H9 (cell line): ENCODE measurements at regions not wholly inside any gene's neighbourhood (a gene's known extent, or its start where the extent isn't known, plus 50 kb on each side); places are given as distances from the start of the nearest gene placed in this dataset.

Source experiments
- DNase-seq: peaks from one replicate; pipeline ENCODE4 v3.0.0-alpha.2; 2017
- H2AFZ ChIP-seq: one replicate; pipeline ENCODE4 v1.6.1; 2013; ENCODE audit warnings: mild to moderate bottlenecking, low read length, control low read depth, moderate library complexity
- H2AK5ac ChIP-seq: 2 replicates; pipeline ENCODE4 v1.6.1; 2013; ENCODE audit warnings: low read length, control low read depth, mixed read lengths; ENCODE audit not compliant: insufficient read length
- H2BK120ac ChIP-seq: one replicate; pipeline ENCODE4 v1.6.1; 2013; ENCODE audit warnings: low read depth, mild to moderate bottlenecking, low read length, control low read depth, inconsistent platforms; ENCODE audit not compliant: poor library complexity, severe bottlenecking
- H2BK12ac ChIP-seq: 2 replicates; pipeline ENCODE4 v1.6.1; 2013; ENCODE audit warnings: low read length, control low read depth, mixed read lengths, low read depth; ENCODE audit not compliant: insufficient read length
- H2BK15ac ChIP-seq: 2 replicates; pipeline ENCODE4 v1.6.1; 2013; ENCODE audit warnings: low read depth, low read length, control low read depth
- H2BK20ac ChIP-seq: one replicate; pipeline ENCODE4 v1.6.1; 2013; ENCODE audit warnings: low read depth, mild to moderate bottlenecking, low read length, control low read depth, inconsistent platforms; ENCODE audit not compliant: poor library complexity, severe bottlenecking
- H2BK5ac ChIP-seq: 2 replicates; pipeline ENCODE4 v1.6.1; 2013; ENCODE audit warnings: low read length, control low read depth, mixed read lengths; ENCODE audit not compliant: insufficient read length
- H3K14ac ChIP-seq: 2 replicates; pipeline ENCODE4 v1.6.1; 2013; ENCODE audit warnings: low read length, control low read depth; ENCODE audit not compliant: insufficient read depth
- H3K18ac ChIP-seq: 2 replicates; pipeline ENCODE4 v1.6.1; 2013; ENCODE audit warnings: low read depth, mild to moderate bottlenecking, mixed read lengths, low read length, control low read depth; ENCODE audit not compliant: insufficient read length
- H3K23ac ChIP-seq: 2 replicates; pipeline ENCODE4 v1.6.1; 2013; ENCODE audit warnings: low read length, control low read depth, mixed read lengths, low read depth; ENCODE audit not compliant: insufficient read length
- H3K23me2 ChIP-seq: 2 replicates; pipeline ENCODE4 v1.6.1; 2013; ENCODE audit warnings: low read depth, mild to moderate bottlenecking, mixed read lengths, low read length, control low read depth; ENCODE audit not compliant: insufficient read length, poor library complexity, severe bottlenecking
- H3K27ac ChIP-seq: 2 replicates; pipeline ENCODE4 v1.5.1; 2013; ENCODE audit warnings: low read length, control low read depth, mixed read lengths, low read depth; ENCODE audit not compliant: insufficient read length
- H3K27me3 ChIP-seq: 2 replicates; pipeline ENCODE4 v1.6.1; 2013; ENCODE audit warnings: low read length, control low read depth, inconsistent platforms; ENCODE audit not compliant: insufficient read depth
- H3K4ac ChIP-seq: 2 replicates; pipeline ENCODE4 v1.6.1; 2013; ENCODE audit warnings: low read depth, mild to moderate bottlenecking, control low read depth, inconsistent platforms, low read length, moderate library complexity
- H3K4me1 ChIP-seq: 2 replicates; pipeline ENCODE4 v1.6.1; 2013; ENCODE audit warnings: low read length, control low read depth, inconsistent platforms; ENCODE audit not compliant: insufficient read depth
- H3K4me2 ChIP-seq: 2 replicates; pipeline ENCODE4 v1.6.1; 2013; ENCODE audit warnings: low read length, control low read depth, mixed read lengths; ENCODE audit not compliant: insufficient read length, insufficient read depth
- H3K56ac ChIP-seq: 2 replicates; pipeline ENCODE4 v1.6.1; 2013; ENCODE audit warnings: low read depth, mild to moderate bottlenecking, mixed read lengths, low read length, control low read depth; ENCODE audit not compliant: insufficient read length
- H3K79me1 ChIP-seq: 2 replicates; pipeline ENCODE4 v1.6.1; 2013; ENCODE audit warnings: low read depth, mild to moderate bottlenecking, moderate library complexity, low read length, control low read depth, inconsistent platforms; ENCODE audit not compliant: insufficient read depth, poor library complexity, severe bottlenecking
- H3K79me2 ChIP-seq: 2 replicates; pipeline ENCODE4 v1.6.1; 2013; ENCODE audit warnings: low read length, control low read depth, inconsistent platforms; ENCODE audit not compliant: insufficient read depth
- H3K9ac ChIP-seq: 2 replicates; pipeline ENCODE4 v1.6.1; 2013; ENCODE audit warnings: low read length, control low read depth, mixed read lengths; ENCODE audit not compliant: insufficient read length; ENCODE audit errors: extremely low read depth
- H3K9me3 ChIP-seq: one replicate; pipeline ENCODE4 v1.6.1; 2013; ENCODE audit warnings: low read depth, low read length, inconsistent platforms; ENCODE audit not compliant: control insufficient read depth
- H3T11ph ChIP-seq: one replicate; pipeline ENCODE4 v1.6.1; 2013; ENCODE audit warnings: mild to moderate bottlenecking, low read length, control low read depth, inconsistent platforms
- H4K20me1 ChIP-seq: one replicate; pipeline ENCODE4 v1.6.1; 2013; ENCODE audit not compliant: control insufficient read depth, insufficient read length, insufficient read depth
- H4K5ac ChIP-seq: 2 replicates; pipeline ENCODE4 v1.6.1; 2013; ENCODE audit warnings: low read depth, mild to moderate bottlenecking, mixed read lengths, low read length, control low read depth; ENCODE audit not compliant: insufficient read length
- H4K8ac ChIP-seq: replicated peaks from 2 replicates; pipeline ENCODE4 v1.6.1; 2013; ENCODE audit warnings: low read length, control low read depth, mixed read lengths, low read depth; ENCODE audit not compliant: insufficient read length
- H4K91ac ChIP-seq: 2 replicates; pipeline ENCODE4 v1.6.1; 2013; ENCODE audit warnings: low read depth, mild to moderate bottlenecking, moderate library complexity, mixed read lengths, low read length, control low read depth; ENCODE audit not compliant: insufficient read length
- H3K27ac Mint-ChIP-seq, 3 experiments: 2 replicates in 2 of 3; 3 replicates in 1 of 3; pipeline ENCODE4 v1.8.0; 2020 to 2021; ENCODE audit warnings: mixed read lengths in 3 of 3, mild to moderate bottlenecking in 1 of 3, moderate library complexity in 1 of 3
- H3K27me3 Mint-ChIP-seq: 2 replicates; pipeline ENCODE4 v1.8.0; 2021; ENCODE audit warnings: low read depth, mild to moderate bottlenecking, moderate library complexity, mixed read lengths
- H3K36me3 Mint-ChIP-seq, 3 experiments: 2 replicates in 2 of 3; 3 replicates in 1 of 3; pipeline ENCODE4 v1.8.0; 2020 to 2021; ENCODE audit warnings: low read depth in 3 of 3, mixed read lengths in 3 of 3; ENCODE audit not compliant: insufficient read depth in 1 of 3
- H3K4me1 Mint-ChIP-seq, 2 experiments: 2 replicates each; pipeline ENCODE4 v1.8.0; 2020; ENCODE audit warnings: mixed read lengths in 2 of 2
- H3K4me3 Mint-ChIP-seq, 2 experiments: 2 replicates in 1 of 2; 3 replicates in 1 of 2; pipeline ENCODE4 v1.8.0; 2020 to 2021; ENCODE audit warnings: mild to moderate bottlenecking in 2 of 2, mixed read lengths in 2 of 2, moderate library complexity in 1 of 2
- H3K9me3 Mint-ChIP-seq, 2 experiments: 2 replicates in 1 of 2; 3 replicates in 1 of 2; pipeline ENCODE4 v1.8.0; 2020; ENCODE audit warnings: mild to moderate bottlenecking in 2 of 2, mixed read lengths in 2 of 2, moderate library complexity in 1 of 2
- WGBS: extraction: QIAGEN DNeasy Blood & Tissue Kit; methylation state at CpG from one replicate; pipeline ENCODE4 v1.1.7; 2013; ENCODE audit warnings: missing lambda C conversion rate, low lambda C conversion rate, mixed read lengths; ENCODE audit not compliant: insufficient read length; ENCODE audit errors: extremely low coverage; 5-methylcytosine and 5-hydroxymethylcytosine counted together
- TF ChIP-seq, protein P1 (sequence below): fragments of 200-600 bp; sonication (generic); conservative IDR thresholded peaks from 3 replicates; pipeline ENCODE4 v1.8.0; 2021; ENCODE audit warnings: antibody characterized with exemption, mild to moderate bottlenecking

GRCh38 chr9:134234687-134235359, 70.5 kb upstream of the RNU6ATAC start:
- no peak overlapping the region for H2BK120ac ChIP-seq
- H4K8ac ChIP-seq: no peak overlapping the region
- no peak overlapping the region for H3K18ac ChIP-seq
- H3K9me3 Mint-ChIP-seq: no peaks in the 10 kb centered on the region
- no peak overlapping the region for H3T11ph ChIP-seq
- H3K14ac ChIP-seq: no peak overlapping the region
- H3K9ac ChIP-seq: no peak overlapping the region
- DNase-seq: no peak
- H3K4me3 Mint-ChIP-seq: no peak overlapping the region
- H3K27me3 Mint-ChIP-seq: no peaks in the 10 kb centered on the region
- no peaks in the 10 kb centered on the region for H3K27me3 ChIP-seq
- H2AK5ac ChIP-seq: no peak overlapping the region
- no peak overlapping the region for H3K56ac ChIP-seq
- WGBS: no CpG with 5 or more reads among the region's 21 CpGs
- H3K79me2 ChIP-seq: no peaks in the 10 kb centered on the region
- H2BK20ac ChIP-seq: no peak overlapping the region
- H3K4me2 ChIP-seq: no peak overlapping the region
- no peak overlapping the region for H3K27ac ChIP-seq
- H3K4me1 Mint-ChIP-seq: 0 out of 4 replicates have a peak, but pooled peaks cover 0 to 2% of the 10 kb centered on the region in 2 experiments
- no peak overlapping the region for H4K5ac ChIP-seq
- no peak overlapping the region for H2BK12ac ChIP-seq
- H2AFZ ChIP-seq: no peak overlapping the region
- H4K91ac ChIP-seq: no peak overlapping the region
- TF ChIP-seq, protein P1, sequence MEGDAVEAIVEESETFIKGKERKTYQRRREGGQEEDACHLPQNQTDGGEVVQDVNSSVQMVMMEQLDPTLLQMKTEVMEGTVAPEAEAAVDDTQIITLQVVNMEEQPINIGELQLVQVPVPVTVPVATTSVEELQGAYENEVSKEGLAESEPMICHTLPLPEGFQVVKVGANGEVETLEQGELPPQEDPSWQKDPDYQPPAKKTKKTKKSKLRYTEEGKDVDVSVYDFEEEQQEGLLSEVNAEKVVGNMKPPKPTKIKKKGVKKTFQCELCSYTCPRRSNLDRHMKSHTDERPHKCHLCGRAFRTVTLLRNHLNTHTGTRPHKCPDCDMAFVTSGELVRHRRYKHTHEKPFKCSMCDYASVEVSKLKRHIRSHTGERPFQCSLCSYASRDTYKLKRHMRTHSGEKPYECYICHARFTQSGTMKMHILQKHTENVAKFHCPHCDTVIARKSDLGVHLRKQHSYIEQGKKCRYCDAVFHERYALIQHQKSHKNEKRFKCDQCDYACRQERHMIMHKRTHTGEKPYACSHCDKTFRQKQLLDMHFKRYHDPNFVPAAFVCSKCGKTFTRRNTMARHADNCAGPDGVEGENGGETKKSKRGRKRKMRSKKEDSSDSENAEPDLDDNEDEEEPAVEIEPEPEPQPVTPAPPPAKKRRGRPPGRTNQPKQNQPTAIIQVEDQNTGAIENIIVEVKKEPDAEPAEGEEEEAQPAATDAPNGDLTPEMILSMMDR: no peak
- H2BK5ac ChIP-seq: no peak overlapping the region
- H3K36me3 Mint-ChIP-seq: no peaks in the 10 kb centered on the region
- no peaks in the 10 kb centered on the region for H3K79me1 ChIP-seq
- no peaks in the 10 kb centered on the region for H4K20me1 ChIP-seq
- no peak overlapping the region for H3K4ac ChIP-seq
- H3K4me1 ChIP-seq: no peaks in the 10 kb centered on the region
- H2BK15ac ChIP-seq: no peak overlapping the region
- H3K9me3 ChIP-seq: no peaks in the 10 kb centered on the region
- no peaks in the 10 kb centered on the region for H3K23me2 ChIP-seq
- H3K27ac Mint-ChIP-seq: no peak overlapping the region
- H3K23ac ChIP-seq: no peak overlapping the region
